Ishikawa (cell line): ENCODE measurements at regions not wholly inside any gene's neighbourhood (a gene's known extent, or its start where the extent isn't known, plus 50 kb on each side); places are given as distances from the start of the nearest gene placed in this dataset.

Experiments
- CEBPB ChIP-seq: IDR thresholded peaks from 2 replicates; pipeline ENCODE4 v1.6.1; 2012
- FOXM1 ChIP-seq: IDR thresholded peaks from 2 replicates; pipeline ENCODE4 v1.6.1; 2012; ENCODE audit warnings: low read depth, borderline replicate concordance
- TF ChIP-seq, protein P1 (sequence below): IDR thresholded peaks from 2 replicates; pipeline ENCODE4 v1.6.1; 2012

GRCh38 chr16:49060728-49061127 is 220.9 kb downstream of the CBLN1 start:
- TF ChIP-seq CEBPB (no peak), FOXM1 (no peak)
- TF ChIP-seq, protein P1, sequence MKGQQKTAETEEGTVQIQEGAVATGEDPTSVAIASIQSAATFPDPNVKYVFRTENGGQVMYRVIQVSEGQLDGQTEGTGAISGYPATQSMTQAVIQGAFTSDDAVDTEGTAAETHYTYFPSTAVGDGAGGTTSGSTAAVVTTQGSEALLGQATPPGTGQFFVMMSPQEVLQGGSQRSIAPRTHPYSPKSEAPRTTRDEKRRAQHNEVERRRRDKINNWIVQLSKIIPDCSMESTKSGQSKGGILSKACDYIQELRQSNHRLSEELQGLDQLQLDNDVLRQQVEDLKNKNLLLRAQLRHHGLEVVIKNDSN, result no peak
